GM06990 (cell line): ENCODE measurements at regions not wholly inside any gene's neighbourhood (a gene's known extent, or its start where the extent isn't known, plus 50 kb on each side); places are given as distances from the start of the nearest gene placed in this dataset.

Experiments used
- DNase-seq: peaks from one replicate; pipeline ENCODE4 v3.0.0-alpha.2; 2011; ENCODE audit not compliant: insufficient read length; ENCODE audit errors: extremely low read depth
- H3K27me3 ChIP-seq: replicated peaks from 2 replicates; pipeline ENCODE4 v1.6.0; 2011; ENCODE audit warnings: low read length; ENCODE audit not compliant: control insufficient read depth, insufficient read depth
- H3K36me3 ChIP-seq: 2 replicates; pipeline ENCODE4 v1.5.1; 2011; ENCODE audit warnings: low read length; ENCODE audit not compliant: control insufficient read depth, insufficient read depth
- H3K4me3 ChIP-seq: replicated peaks from 2 replicates; pipeline ENCODE4 v1.5.1; 2011; ENCODE audit warnings: low read depth, mild to moderate bottlenecking, control low read depth, low read length
- CTCF ChIP-seq: IDR thresholded peaks from 2 replicates; pipeline ENCODE4 v1.5.1; 2011; ENCODE audit warnings: low read length, control low read depth, mild to moderate bottlenecking, inconsistent platforms; ENCODE audit not compliant: insufficient read depth, poor library complexity, severe bottlenecking

GRCh38 chr9:30235068-30235467 is 2149.4 kb upstream of the ACO1 start:
- TF ChIP-seq CTCF: no peak
- Histone ChIP-seq H3K27me3 (no peaks in the 10 kb centered on the region), H3K4me3 (no peak overlapping the region), H3K36me3 (no peaks in the 10 kb centered on the region)
- DNase-seq: no peak

GRCh38 chr9:30235564-30235963 is 2148.9 kb upstream of the ACO1 start:
- no peak for DNase-seq
- Histone ChIP-seq H3K4me3 (no peak overlapping the region), H3K27me3 (no peaks in the 10 kb centered on the region), H3K36me3 (no peaks in the 10 kb centered on the region)
- TF ChIP-seq CTCF: no peak

DNA sequence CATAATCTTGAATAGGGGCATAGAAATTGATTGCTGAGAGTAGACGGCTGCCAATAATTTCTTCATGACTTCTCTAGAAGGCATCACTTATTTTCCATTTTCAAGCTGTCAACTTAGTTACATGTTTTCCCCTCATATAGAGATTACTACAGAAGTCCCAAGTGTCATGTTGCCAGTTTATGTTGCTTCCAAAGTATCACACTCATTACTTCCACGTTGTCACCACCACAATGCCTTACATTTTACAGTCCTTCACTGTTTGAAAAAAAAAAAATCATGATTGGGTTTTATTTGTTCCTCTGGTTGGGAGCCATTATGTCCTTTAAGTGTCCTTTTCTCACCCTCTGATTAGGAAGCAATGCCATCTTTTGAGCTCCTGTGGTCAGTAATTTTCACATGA is 2144.6 kb upstream of the ACO1 start:
- DNase-seq: no peak
- no peaks in the 10 kb centered on the region for H3K27me3 ChIP-seq
- H3K36me3 ChIP-seq: no peaks in the 10 kb centered on the region
- TF ChIP-seq CTCF: no peak
- no peak overlapping the region for H3K4me3 ChIP-seq

DNA sequence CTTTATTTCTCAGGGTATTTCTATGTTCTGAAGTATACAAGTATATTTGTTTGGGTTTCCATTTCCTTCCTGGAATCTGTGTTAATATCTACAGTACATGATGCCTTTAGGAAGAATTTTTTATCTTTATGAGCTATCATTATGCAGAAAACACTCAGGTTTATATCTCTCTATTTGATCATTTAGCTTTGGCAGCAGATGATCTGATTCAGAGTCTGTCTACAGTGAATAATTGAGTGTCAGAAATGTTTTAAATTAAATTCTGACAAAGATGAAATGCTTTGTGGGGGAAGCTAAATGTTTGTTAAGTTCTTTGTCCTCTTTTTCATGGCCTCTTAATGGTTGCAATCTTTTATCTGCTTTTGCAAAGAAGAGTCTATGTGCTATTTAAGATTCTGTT is 2141.0 kb upstream of the ACO1 start:
- Histone ChIP-seq H3K27me3 (no peaks in the 10 kb centered on the region), H3K36me3 (no peaks in the 10 kb centered on the region), H3K4me3 (no peak overlapping the region)
- no peak for TF ChIP-seq CTCF
- DNase-seq: no peak

GRCh38 chr9:30244877-30245276 is 2139.6 kb upstream of the ACO1 start:
- DNase-seq: no peak
- Histone ChIP-seq H3K4me3 (no peak overlapping the region), H3K36me3 (no peaks in the 10 kb centered on the region), H3K27me3 (no peaks in the 10 kb centered on the region)
- TF ChIP-seq CTCF: no peak

- TF ChIP-seq CTCF: no peak
- no peaks in the 10 kb centered on the region for H3K36me3 ChIP-seq
- no peak for DNase-seq
- no peak overlapping the region for H3K4me3 ChIP-seq
- H3K27me3 ChIP-seq: no peaks in the 10 kb centered on the region
These were observed 2133.6 kb upstream of the ACO1 start for GRCh38 chr9:30250872-30251271.
